Fibroblast of pulmonary artery (primary cell): ENCODE measurements at regions not wholly inside any gene's neighbourhood (a gene's known extent, or its start where the extent isn't known, plus 50 kb on each side); places are given as distances from the start of the nearest gene placed in this dataset.
"Not testable (repeated sequence)": the region's sequence is repeated elsewhere in the genome, so short reads cannot be mapped to it uniquely, and the experiment has no call there.

Experiments
- DNase-seq: peaks from one replicate; pipeline ENCODE4 v3.0.0-alpha.2; 2010; ENCODE audit warnings: low read depth
- H3K4me3 ChIP-seq: replicated peaks from 2 replicates; pipeline ENCODE4 v1.5.1; 2011; ENCODE audit warnings: low read depth, mild to moderate bottlenecking, control low read depth, low read length, moderate library complexity
- TF ChIP-seq, protein P1 (sequence below): IDR thresholded peaks from 2 replicates; pipeline ENCODE4 v1.5.1; 2011; ENCODE audit warnings: mild to moderate bottlenecking, control low read depth, low read length, inconsistent platforms; ENCODE audit errors: missing control alignments

- H3K4me3 ChIP-seq: no peak overlapping the region
- DNase-seq: no peak
Measured at GRCh38 chrX:109782994-109783700, 50.1 kb upstream of the ACSL4 start.

DNA sequence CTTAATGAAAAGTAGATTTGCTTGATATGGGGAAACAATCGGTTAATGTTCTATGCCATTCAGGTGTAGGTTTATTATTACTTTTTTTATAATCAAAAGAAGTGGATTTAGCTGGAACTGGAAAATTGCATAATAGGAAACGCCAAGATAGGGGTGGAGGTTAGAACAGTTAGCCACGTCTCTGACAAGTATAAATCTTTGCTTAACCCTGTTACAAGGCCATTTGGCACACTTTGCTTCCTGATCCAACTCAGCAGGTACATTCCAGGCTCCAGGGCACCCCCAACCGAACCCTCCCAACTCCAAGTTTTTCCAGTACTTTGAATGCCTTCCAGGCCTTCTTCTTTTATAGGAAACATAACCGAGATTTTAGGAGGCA is 50.6 kb upstream of the ACSL4 start:
- DNase-seq: peak; percentile 33
- H3K4me3 ChIP-seq: no peak overlapping the region
- TF ChIP-seq, protein P1, sequence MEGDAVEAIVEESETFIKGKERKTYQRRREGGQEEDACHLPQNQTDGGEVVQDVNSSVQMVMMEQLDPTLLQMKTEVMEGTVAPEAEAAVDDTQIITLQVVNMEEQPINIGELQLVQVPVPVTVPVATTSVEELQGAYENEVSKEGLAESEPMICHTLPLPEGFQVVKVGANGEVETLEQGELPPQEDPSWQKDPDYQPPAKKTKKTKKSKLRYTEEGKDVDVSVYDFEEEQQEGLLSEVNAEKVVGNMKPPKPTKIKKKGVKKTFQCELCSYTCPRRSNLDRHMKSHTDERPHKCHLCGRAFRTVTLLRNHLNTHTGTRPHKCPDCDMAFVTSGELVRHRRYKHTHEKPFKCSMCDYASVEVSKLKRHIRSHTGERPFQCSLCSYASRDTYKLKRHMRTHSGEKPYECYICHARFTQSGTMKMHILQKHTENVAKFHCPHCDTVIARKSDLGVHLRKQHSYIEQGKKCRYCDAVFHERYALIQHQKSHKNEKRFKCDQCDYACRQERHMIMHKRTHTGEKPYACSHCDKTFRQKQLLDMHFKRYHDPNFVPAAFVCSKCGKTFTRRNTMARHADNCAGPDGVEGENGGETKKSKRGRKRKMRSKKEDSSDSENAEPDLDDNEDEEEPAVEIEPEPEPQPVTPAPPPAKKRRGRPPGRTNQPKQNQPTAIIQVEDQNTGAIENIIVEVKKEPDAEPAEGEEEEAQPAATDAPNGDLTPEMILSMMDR: no peak

More at GRCh38 chrX:109782994-109783700, 50.1 kb upstream of the ACSL4 start:
- TF ChIP-seq, protein P1: no peak

- TF ChIP-seq, protein P1: no peak
- no peak overlapping the region for H3K4me3 ChIP-seq
- no peak for DNase-seq
Measured at GRCh38 chrX:109785053-109785452, 52.0 kb upstream of the ACSL4 start.

DNA sequence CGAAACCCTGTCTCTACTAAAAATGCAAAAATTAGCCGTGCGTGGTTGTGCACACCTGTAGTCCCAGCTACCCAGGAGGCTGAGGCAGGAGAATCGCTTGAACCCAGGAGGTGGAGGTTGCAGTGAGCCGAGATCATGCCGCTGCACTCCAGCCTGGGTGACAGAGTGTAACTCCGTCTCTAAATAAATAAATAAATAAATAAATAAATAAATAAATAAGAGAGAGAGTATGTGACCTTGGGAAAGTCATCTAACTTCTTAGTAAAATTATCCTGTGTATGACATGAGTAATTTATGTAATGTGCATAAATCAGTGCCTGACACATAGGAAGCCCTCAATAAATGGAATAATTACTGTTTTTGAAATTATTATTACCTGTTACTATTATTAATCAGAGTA is 57.5 kb upstream of the ACSL4 start:
- not testable (repeated sequence) for DNase-seq, H3K4me3 ChIP-seq

DNA sequence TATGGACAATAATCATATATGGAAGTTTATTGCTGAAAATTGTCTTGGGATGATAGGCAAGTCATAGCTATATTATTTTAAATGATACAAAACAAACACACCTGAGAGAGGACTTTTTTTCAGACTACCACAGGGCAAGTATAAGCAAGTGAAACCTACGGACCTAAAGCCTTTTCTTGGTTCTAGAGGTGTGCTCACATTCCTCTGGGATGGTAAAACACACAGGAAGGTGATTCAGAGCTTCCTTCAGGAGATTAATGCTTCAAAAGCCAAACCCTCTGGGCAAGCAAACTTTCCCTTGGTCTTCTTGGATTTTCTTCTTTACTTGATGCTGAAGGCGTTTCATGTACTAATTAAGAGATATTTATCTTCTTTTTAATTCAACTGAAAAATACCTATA is 60.1 kb upstream of the ACSL4 start:
- TF ChIP-seq, protein P1: no peak
- H3K4me3 ChIP-seq: no peak overlapping the region
- DNase-seq: peak; percentile 9

GRCh38 chrX:109795682-109796081 is 62.6 kb upstream of the ACSL4 start:
- TF ChIP-seq, protein P1: no peak
- DNase-seq: no peak
- H3K4me3 ChIP-seq: no peak overlapping the region

- peak; percentile 8 for DNase-seq
- TF ChIP-seq, protein P1: no peak
- no peak overlapping the region for H3K4me3 ChIP-seq
Measured at GRCh38 chrX:109797311-109797975, 64.4 kb upstream of the ACSL4 start.
